ENCODE measurements at regions not wholly inside any gene's neighbourhood (a gene's known extent, or its start where the extent isn't known, plus 50 kb on each side); places are given as distances from the start of the nearest gene placed in this dataset.

GRCh38 chrX:122134291-122134690, 1049.8 kb upstream of the GRIA3 start:
- Histone ChIP-seq H3K27me3 (ENCODE audit: control insufficient read depth in 4 of 4, insufficient read depth in 4 of 4, low read length in 3 of 4) (no peaks in the 10 kb centered on the region), H3K9me3 (ENCODE audit: control insufficient read depth in 4 of 4, low read length in 3 of 4) (peaks cover 0 to 3% (median 0%) of the 10 kb centered on the region in 4 donors), H3K4me3 (ENCODE audit: low read depth in 1 of 3, low read length in 3 of 3) (no peak overlapping the region), H3K27ac (ENCODE audit: low read depth in 1 of 2, low read length in 2 of 2) (no peak overlapping the region), H3K9ac (ENCODE audit: low read depth in 1 of 2, low read length in 2 of 2) (no peak overlapping the region), H3K4me1 (ENCODE audit: control insufficient read depth in 4 of 4, insufficient read depth in 4 of 4, low read length in 3 of 4) (no peaks in the 10 kb centered on the region), H3K36me3 (ENCODE audit: control insufficient read depth in 4 of 4, insufficient read depth in 3 of 4, low read depth in 1 of 4, low read length in 3 of 4) (no peaks in the 10 kb centered on the region)
- 72% methylated on average over 1 of the region's 1 CpG for WGBS
- DNase-seq (ENCODE audit: low spot score): no peak
- no peak for TF ChIP-seq TAF1 (conservative IDR thresholded peaks at IDR 0.05)
- TF ChIP-seq, protein P1, sequence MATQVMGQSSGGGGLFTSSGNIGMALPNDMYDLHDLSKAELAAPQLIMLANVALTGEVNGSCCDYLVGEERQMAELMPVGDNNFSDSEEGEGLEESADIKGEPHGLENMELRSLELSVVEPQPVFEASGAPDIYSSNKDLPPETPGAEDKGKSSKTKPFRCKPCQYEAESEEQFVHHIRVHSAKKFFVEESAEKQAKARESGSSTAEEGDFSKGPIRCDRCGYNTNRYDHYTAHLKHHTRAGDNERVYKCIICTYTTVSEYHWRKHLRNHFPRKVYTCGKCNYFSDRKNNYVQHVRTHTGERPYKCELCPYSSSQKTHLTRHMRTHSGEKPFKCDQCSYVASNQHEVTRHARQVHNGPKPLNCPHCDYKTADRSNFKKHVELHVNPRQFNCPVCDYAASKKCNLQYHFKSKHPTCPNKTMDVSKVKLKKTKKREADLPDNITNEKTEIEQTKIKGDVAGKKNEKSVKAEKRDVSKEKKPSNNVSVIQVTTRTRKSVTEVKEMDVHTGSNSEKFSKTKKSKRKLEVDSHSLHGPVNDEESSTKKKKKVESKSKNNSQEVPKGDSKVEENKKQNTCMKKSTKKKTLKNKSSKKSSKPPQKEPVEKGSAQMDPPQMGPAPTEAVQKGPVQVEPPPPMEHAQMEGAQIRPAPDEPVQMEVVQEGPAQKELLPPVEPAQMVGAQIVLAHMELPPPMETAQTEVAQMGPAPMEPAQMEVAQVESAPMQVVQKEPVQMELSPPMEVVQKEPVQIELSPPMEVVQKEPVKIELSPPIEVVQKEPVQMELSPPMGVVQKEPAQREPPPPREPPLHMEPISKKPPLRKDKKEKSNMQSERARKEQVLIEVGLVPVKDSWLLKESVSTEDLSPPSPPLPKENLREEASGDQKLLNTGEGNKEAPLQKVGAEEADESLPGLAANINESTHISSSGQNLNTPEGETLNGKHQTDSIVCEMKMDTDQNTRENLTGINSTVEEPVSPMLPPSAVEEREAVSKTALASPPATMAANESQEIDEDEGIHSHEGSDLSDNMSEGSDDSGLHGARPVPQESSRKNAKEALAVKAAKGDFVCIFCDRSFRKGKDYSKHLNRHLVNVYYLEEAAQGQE (IDR thresholded peaks at IDR 0.05): no peak
- TF ChIP-seq, protein P2, sequence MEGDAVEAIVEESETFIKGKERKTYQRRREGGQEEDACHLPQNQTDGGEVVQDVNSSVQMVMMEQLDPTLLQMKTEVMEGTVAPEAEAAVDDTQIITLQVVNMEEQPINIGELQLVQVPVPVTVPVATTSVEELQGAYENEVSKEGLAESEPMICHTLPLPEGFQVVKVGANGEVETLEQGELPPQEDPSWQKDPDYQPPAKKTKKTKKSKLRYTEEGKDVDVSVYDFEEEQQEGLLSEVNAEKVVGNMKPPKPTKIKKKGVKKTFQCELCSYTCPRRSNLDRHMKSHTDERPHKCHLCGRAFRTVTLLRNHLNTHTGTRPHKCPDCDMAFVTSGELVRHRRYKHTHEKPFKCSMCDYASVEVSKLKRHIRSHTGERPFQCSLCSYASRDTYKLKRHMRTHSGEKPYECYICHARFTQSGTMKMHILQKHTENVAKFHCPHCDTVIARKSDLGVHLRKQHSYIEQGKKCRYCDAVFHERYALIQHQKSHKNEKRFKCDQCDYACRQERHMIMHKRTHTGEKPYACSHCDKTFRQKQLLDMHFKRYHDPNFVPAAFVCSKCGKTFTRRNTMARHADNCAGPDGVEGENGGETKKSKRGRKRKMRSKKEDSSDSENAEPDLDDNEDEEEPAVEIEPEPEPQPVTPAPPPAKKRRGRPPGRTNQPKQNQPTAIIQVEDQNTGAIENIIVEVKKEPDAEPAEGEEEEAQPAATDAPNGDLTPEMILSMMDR (IDR thresholded peaks at IDR 0.05; ENCODE audit: low read depth, low read length, missing input control): no peak
- TF ChIP-seq MAX (IDR thresholded peaks at IDR 0.05): no peak
- no peak for TF ChIP-seq ZBTB33 (IDR thresholded peaks at IDR 0.05)
- no peak for TF ChIP-seq YY1 (IDR thresholded peaks at IDR 0.05)
- TF ChIP-seq HNF4A (conservative IDR thresholded peaks at IDR 0.05): no peak
- TF ChIP-seq SP1 (IDR thresholded peaks at IDR 0.05): no peak
- no peak for TF ChIP-seq GABPA (IDR thresholded peaks at IDR 0.05 in 1 of 2, conservative IDR thresholded peaks at IDR 0.05 in 1 of 2)
- TF ChIP-seq RXRA (IDR thresholded peaks at IDR 0.05): no peak
- no peak for TF ChIP-seq ATF3 (IDR thresholded peaks at IDR 0.05)
- no peak for TF ChIP-seq FOXA1 (IDR thresholded peaks at IDR 0.05)
- no peak for TF ChIP-seq NR2F2 (IDR thresholded peaks at IDR 0.05)

GRCh38 chrX:122135070-122135469, 1049.0 kb upstream of the GRIA3 start:
- Histone ChIP-seq H3K27me3 (ENCODE audit: control insufficient read depth in 4 of 4, insufficient read depth in 4 of 4, low read length in 3 of 4) (no peaks in the 10 kb centered on the region), H3K4me3 (ENCODE audit: low read depth in 1 of 3, low read length in 3 of 3) (no peak overlapping the region), H3K9ac (ENCODE audit: low read depth in 1 of 2, low read length in 2 of 2) (no peak overlapping the region), H3K36me3 (ENCODE audit: control insufficient read depth in 4 of 4, insufficient read depth in 3 of 4, low read depth in 1 of 4, low read length in 3 of 4) (no peaks in the 10 kb centered on the region), H3K4me1 (ENCODE audit: control insufficient read depth in 4 of 4, insufficient read depth in 4 of 4, low read length in 3 of 4) (no peaks in the 10 kb centered on the region), H3K27ac (ENCODE audit: low read depth in 1 of 2, low read length in 2 of 2) (no peak overlapping the region), H3K9me3 (ENCODE audit: control insufficient read depth in 4 of 4, low read length in 3 of 4) (peaks cover 0 to 3% (median 0%) of the 10 kb centered on the region in 4 donors)
- WGBS: 96% methylated on average over 2 of the region's 2 CpGs
- DNase-seq (ENCODE audit: low spot score): no peak
- TF ChIP-seq ZBTB33 (IDR thresholded peaks at IDR 0.05): no peak
- TF ChIP-seq RAD21 (IDR thresholded peaks at IDR 0.05): no peak
- TF ChIP-seq RXRA (IDR thresholded peaks at IDR 0.05): no peak
- TF ChIP-seq, protein P2 (IDR thresholded peaks at IDR 0.05; ENCODE audit: low read depth, low read length, missing input control): no peak
- TF ChIP-seq EGR1 (IDR thresholded peaks at IDR 0.05; ENCODE audit: low read depth in 2 of 2): no peak
- TF ChIP-seq, protein P1 (IDR thresholded peaks at IDR 0.05): no peak
- TF ChIP-seq GABPA (IDR thresholded peaks at IDR 0.05 in 1 of 2, conservative IDR thresholded peaks at IDR 0.05 in 1 of 2): no peak
